HG03045 (cell line): ENCODE measurements at regions not wholly inside any gene's neighbourhood (a gene's known extent, or its start where the extent isn't known, plus 50 kb on each side); places are given as distances from the start of the nearest gene placed in this dataset.

ENCODE experiments used
- ATAC-seq: cut with Tn5 transposase; IDR thresholded peaks from one replicate; pipeline ENCODE4 v1.9.1; 2021; ENCODE audit warnings: mild to moderate bottlenecking, moderate library complexity; ENCODE audit not compliant: unreplicated experiment

GRCh38 chr4:4606321-4606720 is 64.5 kb upstream of the STX18 start:
- no peak for ATAC-seq

- ATAC-seq: no peak
Observed at GRCh38 chr4:4605849-4606248, 64.0 kb upstream of the STX18 start.

- no peak for ATAC-seq
Observed at GRCh38 chr4:4603592-4603991, 61.7 kb upstream of the STX18 start.

- ATAC-seq: no peak
Observed at GRCh38 chr4:4603067-4603466, 61.2 kb upstream of the STX18 start.

- no peak for ATAC-seq
Observed at GRCh38 chr4:4602468-4602867, 60.6 kb upstream of the STX18 start.

GRCh38 chr4:4601803-4602369 is 60.0 kb upstream of the STX18 start:
- ATAC-seq: no peak

- no peak for ATAC-seq
Observed at GRCh38 chr4:4599481-4600275, 57.8 kb upstream of the STX18 start.

GRCh38 chr4:4598851-4599411 is 57.1 kb upstream of the STX18 start:
- no peak for ATAC-seq

GRCh38 chr4:4596720-4597119 is 54.9 kb upstream of the STX18 start:
- ATAC-seq: no peak

- ATAC-seq: no peak
Observed at GRCh38 chr4:4595252-4595651, 53.4 kb upstream of the STX18 start.

- no peak for ATAC-seq
Observed at GRCh38 chr4:4594285-4594920, 52.6 kb upstream of the STX18 start.

GRCh38 chr4:4593596-4594284 is 51.9 kb upstream of the STX18 start:
- no peak for ATAC-seq

GRCh38 chr4:4592414-4592813 is 50.6 kb upstream of the STX18 start:
- ATAC-seq: no peak
